ENCODE measurements at regions not wholly inside any gene's neighbourhood (a gene's known extent, or its start where the extent isn't known, plus 50 kb on each side); places are given as distances from the start of the nearest gene placed in this dataset.
"Not testable (repeated sequence)": the region's sequence is repeated elsewhere in the genome, so short reads cannot be mapped to it uniquely, and the experiment has no call there.

- DNase-seq (ENCODE audit: low spot score): no peak
Measured at GRCh38 chr2:38483776-38484501, 106.9 kb upstream of the ATL2 start.

GRCh38 chr2:38482710-38483109 lies 105.6 kb upstream of the ATL2 start:
- not testable (repeated sequence) for DNase-seq (ENCODE audit: low spot score)

- DNase-seq (ENCODE audit: low spot score): no peak
Measured at GRCh38 chr2:38480617-38481016, 103.5 kb upstream of the ATL2 start.

- DNase-seq (ENCODE audit: low spot score): no peak
Measured at GRCh38 chr2:38477006-38477405, 99.9 kb upstream of the ATL2 start.

- no peak for DNase-seq (ENCODE audit: low spot score)
Measured at GRCh38 chr2:38475567-38475881, 98.5 kb upstream of the ATL2 start.

GRCh38 chr2:38474715-38475566 lies 97.9 kb upstream of the ATL2 start:
- DNase-seq (ENCODE audit: low spot score): no peak

- no peak for DNase-seq (ENCODE audit: low spot score)
Measured at GRCh38 chr2:38474021-38474456, 97.0 kb upstream of the ATL2 start.

- no peak for DNase-seq (ENCODE audit: low spot score)
Measured at GRCh38 chr2:38473333-38474005, 96.4 kb upstream of the ATL2 start.

GRCh38 chr2:38470115-38470514 lies 93.0 kb upstream of the ATL2 start:
- no peak for DNase-seq (ENCODE audit: low spot score)

- DNase-seq (ENCODE audit: low spot score): no peak
Measured at GRCh38 chr2:38467768-38468455, 90.8 kb upstream of the ATL2 start.

- DNase-seq (ENCODE audit: low spot score): no peak
Measured at GRCh38 chr2:38466876-38467767, 90.0 kb upstream of the ATL2 start.

GRCh38 chr2:38466409-38466808 lies 89.3 kb upstream of the ATL2 start:
- no peak for DNase-seq (ENCODE audit: low spot score)

GRCh38 chr2:38465789-38466127 lies 88.7 kb upstream of the ATL2 start:
- peak; percentile 16 for DNase-seq (ENCODE audit: low spot score)

- DNase-seq (ENCODE audit: low spot score): no peak
Measured at GRCh38 chr2:38464971-38465788, 88.1 kb upstream of the ATL2 start.

- no peak for DNase-seq (ENCODE audit: low spot score)
Measured at GRCh38 chr2:38463752-38464151, 86.7 kb upstream of the ATL2 start.

- no peak for DNase-seq (ENCODE audit: low spot score)
Measured at GRCh38 chr2:38462121-38462661, 85.1 kb upstream of the ATL2 start.

GRCh38 chr2:38461470-38461869 lies 84.4 kb upstream of the ATL2 start:
- no peak for DNase-seq (ENCODE audit: low spot score)

- DNase-seq (ENCODE audit: low spot score): no peak
Measured at GRCh38 chr2:38460313-38460712, 83.2 kb upstream of the ATL2 start.

GRCh38 chr2:38454081-38454480 lies 77.0 kb upstream of the ATL2 start:
- no peak for DNase-seq (ENCODE audit: low spot score)

- not testable (repeated sequence) for DNase-seq (ENCODE audit: low spot score)
Measured at GRCh38 chr2:38451778-38452177, 74.7 kb upstream of the ATL2 start.
